Spleen (tissue), 7 donors: ENCODE measurements at regions not wholly inside any gene's neighbourhood (a gene's known extent, or its start where the extent isn't known, plus 50 kb on each side); places are given as distances from the start of the nearest gene placed in this dataset.

Source experiments
- POLR2A ChIP-seq, 3 donors: fragments of 450-650 bp; IDR thresholded peaks; one replicate each; pipeline ENCODE4 v1.5.1; 2017; ENCODE audit warnings: antibody characterized with exemption in 3 of 3, mild to moderate bottlenecking in 1 of 3
- TF ChIP-seq, protein P1 (sequence below), 11 experiments: fragments of 200-600 bp in 7 of 11; fragments of 450-650 bp in 4 of 11; sonication (generic) in 4 of 11; IDR thresholded peaks in 8 of 11; conservative IDR thresholded peaks in 3 of 11; 1 replicate in 7 of 11; 2 replicates in 4 of 11; pipeline versions ENCODE4 v1.4.0 to v1.8.0; 2016 to 2021; ENCODE audit warnings: antibody characterized with exemption in 11 of 11, inconsistent platforms in 4 of 11, mild to moderate bottlenecking in 1 of 11
- donor health status: DM: no; HTN: no; CAD: no; lungs with moderate emphysema.
- donor health status: DM: no; HTN: no; CAD: no.
- donor health status: DM: no; HTN: no; CAD: no.

DNA sequence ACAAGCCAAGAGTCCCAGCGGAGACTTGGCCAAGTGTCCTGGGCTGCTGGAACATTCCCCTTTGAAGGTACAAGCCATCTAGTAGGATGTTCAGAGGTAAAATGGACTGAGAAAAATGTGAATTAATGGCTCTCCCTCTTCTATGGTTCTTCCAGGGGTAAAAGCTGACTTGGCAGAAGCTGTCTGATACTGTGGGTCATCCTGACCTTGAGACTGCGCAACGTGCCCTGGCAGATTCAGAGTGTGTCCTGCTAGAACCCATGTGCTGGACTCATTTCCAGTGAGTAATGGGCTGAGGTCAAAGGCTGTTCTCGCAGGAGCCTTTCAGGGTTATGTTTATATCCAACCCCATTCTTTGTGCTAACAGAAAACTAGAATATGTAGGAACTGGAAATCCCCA, 423.0 kb upstream of the CD180 start:
- TF ChIP-seq, protein P1, sequence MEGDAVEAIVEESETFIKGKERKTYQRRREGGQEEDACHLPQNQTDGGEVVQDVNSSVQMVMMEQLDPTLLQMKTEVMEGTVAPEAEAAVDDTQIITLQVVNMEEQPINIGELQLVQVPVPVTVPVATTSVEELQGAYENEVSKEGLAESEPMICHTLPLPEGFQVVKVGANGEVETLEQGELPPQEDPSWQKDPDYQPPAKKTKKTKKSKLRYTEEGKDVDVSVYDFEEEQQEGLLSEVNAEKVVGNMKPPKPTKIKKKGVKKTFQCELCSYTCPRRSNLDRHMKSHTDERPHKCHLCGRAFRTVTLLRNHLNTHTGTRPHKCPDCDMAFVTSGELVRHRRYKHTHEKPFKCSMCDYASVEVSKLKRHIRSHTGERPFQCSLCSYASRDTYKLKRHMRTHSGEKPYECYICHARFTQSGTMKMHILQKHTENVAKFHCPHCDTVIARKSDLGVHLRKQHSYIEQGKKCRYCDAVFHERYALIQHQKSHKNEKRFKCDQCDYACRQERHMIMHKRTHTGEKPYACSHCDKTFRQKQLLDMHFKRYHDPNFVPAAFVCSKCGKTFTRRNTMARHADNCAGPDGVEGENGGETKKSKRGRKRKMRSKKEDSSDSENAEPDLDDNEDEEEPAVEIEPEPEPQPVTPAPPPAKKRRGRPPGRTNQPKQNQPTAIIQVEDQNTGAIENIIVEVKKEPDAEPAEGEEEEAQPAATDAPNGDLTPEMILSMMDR (IDR thresholded peaks at IDR 0.05 in 8 of 11, conservative IDR thresholded peaks at IDR 0.05 in 3 of 11) = no peak
- no peak for TF ChIP-seq POLR2A (IDR thresholded peaks at IDR 0.05)
